GM12892 (cell line): ENCODE measurements at regions not wholly inside any gene's neighbourhood (a gene's known extent, or its start where the extent isn't known, plus 50 kb on each side); places are given as distances from the start of the nearest gene placed in this dataset.

Experiments used
- POLR2A ChIP-seq: IDR thresholded peaks from 2 replicates; pipeline ENCODE4 v1.6.1; 2011; ENCODE audit warnings: low read depth, low read length, control low read depth
- POLR2AphosphoS5 ChIP-seq: IDR thresholded peaks from 2 replicates; pipeline ENCODE4 v1.6.1; 2011; ENCODE audit warnings: low read depth, low read length, control low read depth
- TAF1 ChIP-seq: IDR thresholded peaks from 2 replicates; pipeline ENCODE4 v1.6.1; 2011; ENCODE audit warnings: low read depth, mild to moderate bottlenecking, control low read depth, low read length, borderline replicate concordance

DNA sequence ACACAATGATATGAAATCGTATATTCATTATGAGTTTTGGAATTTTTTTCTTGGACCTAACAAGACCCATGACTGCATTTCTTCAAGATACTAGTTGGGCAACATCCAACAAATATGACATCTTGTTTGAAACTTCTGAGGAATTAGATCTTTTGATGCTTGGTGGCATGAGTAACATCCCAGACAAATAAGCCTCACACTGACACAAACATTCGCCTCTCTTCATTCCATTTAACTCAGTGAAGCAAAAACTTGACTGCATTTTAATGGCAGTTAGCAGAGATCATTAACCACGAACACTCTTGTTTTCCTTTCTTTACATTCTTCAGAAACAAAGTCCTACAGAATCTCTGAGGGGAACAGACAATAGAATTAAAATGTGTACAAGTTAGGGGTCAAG lies 758.3 kb downstream of the C12orf50 start:
- no peak for TF ChIP-seq POLR2AphosphoS5
- no peak for TF ChIP-seq TAF1
- TF ChIP-seq POLR2A = no peak
